WTC11 (cell line): ENCODE measurements at regions not wholly inside any gene's neighbourhood (a gene's known extent, or its start where the extent isn't known, plus 50 kb on each side); places are given as distances from the start of the nearest gene placed in this dataset.

Experiments used
- ATAC-seq: fragments of 200-7000 bp; cut with Tn5 transposase; 2 replicates; pipeline ENCODE4 v1.10.0; 2021; ENCODE audit warnings: mild to moderate bottlenecking, moderate library complexity
- CTCF ChIA-PET: fragments of 300-600 bp; sonication (Branson Sonifier 250); formaldehyde crosslinking; loops from one replicate; lab custom pipeline; 2021; ENCODE audit warnings: antibody characterized with exemption; lab: Charles Lee
- POLR2A ChIA-PET: fragments of 350-600 bp; sonication (Branson Sonifier 250); formaldehyde crosslinking; loops from one replicate; lab custom pipeline; 2021; ENCODE audit warnings: antibody characterized with exemption; lab: Charles Lee
- DNase-seq: peaks from one replicate; pipeline ENCODE4 v3.0.0; 2021; ENCODE audit warnings: low spot score
- H3K27ac Mint-ChIP-seq: 2 replicates; pipeline ENCODE4 v1.8.0; 2021; ENCODE audit warnings: mixed read lengths
- H3K27me3 Mint-ChIP-seq: 2 replicates; pipeline ENCODE4 v1.8.0; 2021; ENCODE audit warnings: low read depth, mild to moderate bottlenecking, moderate library complexity, mixed read lengths
- H3K36me3 Mint-ChIP-seq: 2 replicates; pipeline ENCODE4 v1.8.0; 2021; ENCODE audit warnings: mixed read lengths
- H3K4me1 Mint-ChIP-seq: 2 replicates; pipeline ENCODE4 v1.8.0; 2022; ENCODE audit warnings: mixed read lengths
- H3K4me3 Mint-ChIP-seq: 2 replicates; pipeline ENCODE4 v1.8.0; 2021; ENCODE audit warnings: mild to moderate bottlenecking, moderate library complexity, mixed read lengths
- H3K9me3 Mint-ChIP-seq: 2 replicates; pipeline ENCODE4 v1.8.0; 2021; ENCODE audit warnings: mixed read lengths
- ATF1 ChIP-seq: sonication (generic); formaldehyde crosslinking; IDR thresholded peaks from 2 replicates; pipeline ENCODE4 v1.8.1; 2023; ENCODE audit warnings: mild to moderate bottlenecking, moderate library complexity, missing genetic modification reagents
- GABPB1 ChIP-seq: sonication (generic); formaldehyde crosslinking; IDR thresholded peaks from 2 replicates; pipeline ENCODE4 v1.8.1; 2023; ENCODE audit warnings: mild to moderate bottlenecking, missing genetic modification reagents
- GRHL2 ChIP-seq: fragments of 250-450 bp; sonication (Bioruptor Pico); IDR thresholded peaks from 2 replicates; pipeline ENCODE4 v1.8.0; 2022; ENCODE audit warnings: mild to moderate bottlenecking, moderate library complexity; ENCODE audit not compliant: insufficient replicate concordance, severe bottlenecking
- MXD4 ChIP-seq: fragments of 250-450 bp; sonication (Bioruptor Pico); IDR thresholded peaks from 2 replicates; pipeline ENCODE4 v1.8.0; 2021; ENCODE audit warnings: mild to moderate bottlenecking, moderate library complexity, borderline replicate concordance
- MYBL2 ChIP-seq: sonication (generic); formaldehyde crosslinking; IDR thresholded peaks from 2 replicates; pipeline ENCODE4 v1.8.1; 2023; ENCODE audit warnings: mild to moderate bottlenecking, moderate library complexity, missing genetic modification reagents
- NR1H2 ChIP-seq: sonication (generic); formaldehyde crosslinking; IDR thresholded peaks from 2 replicates; pipeline ENCODE4 v1.9.0; 2021; ENCODE audit warnings: mild to moderate bottlenecking, moderate library complexity, missing genetic modification reagents
- SMAD4 ChIP-seq: sonication (generic); formaldehyde crosslinking; IDR thresholded peaks from 2 replicates; pipeline ENCODE4 v1.8.0; 2022; ENCODE audit warnings: mild to moderate bottlenecking, missing genetic modification reagents
- TCF7 ChIP-seq: sonication (generic); formaldehyde crosslinking; IDR thresholded peaks from 2 replicates; pipeline ENCODE4 v1.8.0; 2022; ENCODE audit warnings: mild to moderate bottlenecking, low read depth, missing genetic modification reagents, moderate library complexity
- TP53 ChIP-seq: sonication (generic); formaldehyde crosslinking; IDR thresholded peaks from 2 replicates; pipeline ENCODE4 v1.8.1; 2023; ENCODE audit warnings: mild to moderate bottlenecking, missing genetic modification reagents
- ZNF423 ChIP-seq: fragments of 250-450 bp; sonication (Bioruptor Pico); IDR thresholded peaks from 2 replicates; pipeline ENCODE4 v2.1.2; 2022; ENCODE audit warnings: mild to moderate bottlenecking, moderate library complexity
- ZNF671 ChIP-seq: fragments of 250-450 bp; sonication (Bioruptor Pico); IDR thresholded peaks from 2 replicates; pipeline ENCODE4 v1.8.0; 2021; ENCODE audit warnings: mild to moderate bottlenecking
- TF ChIP-seq, protein P1 (sequence below): sonication (generic); formaldehyde crosslinking; IDR thresholded peaks from 2 replicates; pipeline ENCODE4 v1.8.0; 2022; ENCODE audit warnings: missing genetic modification reagents
- TF ChIP-seq, protein P2 (sequence below): sonication (generic); formaldehyde crosslinking; IDR thresholded peaks from 2 replicates; pipeline ENCODE4 v1.8.0; 2022; ENCODE audit warnings: mild to moderate bottlenecking, missing genetic modification reagents
- TF ChIP-seq, protein P3 (sequence below): sonication (generic); formaldehyde crosslinking; IDR thresholded peaks from 2 replicates; pipeline ENCODE4 v1.8.0; 2022; ENCODE audit warnings: mild to moderate bottlenecking, missing genetic modification reagents
- TF ChIP-seq, protein P4 (sequence below): fragments of 250-450 bp; sonication (Bioruptor Pico); conservative IDR thresholded peaks from 2 replicates; pipeline ENCODE4 v1.9.0; 2021; ENCODE audit warnings: mild to moderate bottlenecking
- TF ChIP-seq, protein P5 (sequence below): sonication (generic); formaldehyde crosslinking; IDR thresholded peaks from 2 replicates; pipeline ENCODE4 v1.8.1; 2022; ENCODE audit warnings: mild to moderate bottlenecking, missing genetic modification reagents, moderate library complexity, borderline replicate concordance
- TF ChIP-seq, protein P6 (sequence below): sonication (generic); formaldehyde crosslinking; IDR thresholded peaks from 2 replicates; pipeline ENCODE4 v1.8.0; 2023; ENCODE audit warnings: missing genetic modification reagents, mild to moderate bottlenecking, borderline replicate concordance
- TF ChIP-seq, protein P7 (sequence below): sonication (generic); formaldehyde crosslinking; IDR thresholded peaks from 2 replicates; pipeline ENCODE4 v1.8.1; 2023; ENCODE audit warnings: mild to moderate bottlenecking, missing genetic modification reagents, moderate library complexity
- TF ChIP-seq, protein P8 (sequence below): sonication (generic); formaldehyde crosslinking; IDR thresholded peaks from 2 replicates; pipeline ENCODE4 v1.8.1; 2023; ENCODE audit warnings: mild to moderate bottlenecking, missing genetic modification reagents, moderate library complexity

DNA sequence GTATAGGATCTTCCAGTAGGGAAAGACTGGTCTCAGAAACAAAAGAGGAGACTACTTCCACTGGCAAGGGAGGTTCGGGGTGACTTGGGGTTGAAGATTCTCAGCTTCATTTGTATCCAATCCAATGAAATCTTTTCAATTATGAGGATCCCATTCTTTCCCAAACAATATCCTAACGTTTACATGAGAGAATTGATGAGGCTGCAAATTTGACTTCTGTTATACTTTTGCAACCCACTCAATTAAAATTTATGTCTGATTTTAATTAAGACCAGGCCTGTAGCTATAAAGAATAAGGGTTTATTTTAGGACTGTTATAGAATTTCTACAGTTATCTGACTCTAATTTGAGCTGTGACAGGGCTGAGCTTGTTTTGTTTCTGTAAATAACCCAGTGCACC, 251.5 kb downstream of the ANKRD7 start (continued):
- TF ChIP-seq, protein P1, sequence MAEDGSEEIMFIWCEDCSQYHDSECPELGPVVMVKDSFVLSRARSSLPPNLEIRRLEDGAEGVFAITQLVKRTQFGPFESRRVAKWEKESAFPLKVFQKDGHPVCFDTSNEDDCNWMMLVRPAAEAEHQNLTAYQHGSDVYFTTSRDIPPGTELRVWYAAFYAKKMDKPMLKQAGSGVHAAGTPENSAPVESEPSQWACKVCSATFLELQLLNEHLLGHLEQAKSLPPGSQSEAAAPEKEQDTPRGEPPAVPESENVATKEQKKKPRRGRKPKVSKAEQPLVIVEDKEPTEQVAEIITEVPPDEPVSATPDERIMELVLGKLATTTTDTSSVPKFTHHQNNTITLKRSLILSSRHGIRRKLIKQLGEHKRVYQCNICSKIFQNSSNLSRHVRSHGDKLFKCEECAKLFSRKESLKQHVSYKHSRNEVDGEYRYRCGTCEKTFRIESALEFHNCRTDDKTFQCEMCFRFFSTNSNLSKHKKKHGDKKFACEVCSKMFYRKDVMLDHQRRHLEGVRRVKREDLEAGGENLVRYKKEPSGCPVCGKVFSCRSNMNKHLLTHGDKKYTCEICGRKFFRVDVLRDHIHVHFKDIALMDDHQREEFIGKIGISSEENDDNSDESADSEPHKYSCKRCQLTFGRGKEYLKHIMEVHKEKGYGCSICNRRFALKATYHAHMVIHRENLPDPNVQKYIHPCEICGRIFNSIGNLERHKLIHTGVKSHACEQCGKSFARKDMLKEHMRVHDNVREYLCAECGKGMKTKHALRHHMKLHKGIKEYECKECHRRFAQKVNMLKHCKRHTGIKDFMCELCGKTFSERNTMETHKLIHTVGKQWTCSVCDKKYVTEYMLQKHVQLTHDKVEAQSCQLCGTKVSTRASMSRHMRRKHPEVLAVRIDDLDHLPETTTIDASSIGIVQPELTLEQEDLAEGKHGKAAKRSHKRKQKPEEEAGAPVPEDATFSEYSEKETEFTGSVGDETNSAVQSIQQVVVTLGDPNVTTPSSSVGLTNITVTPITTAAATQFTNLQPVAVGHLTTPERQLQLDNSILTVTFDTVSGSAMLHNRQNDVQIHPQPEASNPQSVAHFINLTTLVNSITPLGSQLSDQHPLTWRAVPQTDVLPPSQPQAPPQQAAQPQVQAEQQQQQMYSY (CRISPR knock-in tag) = no peak
- TF ChIP-seq, protein P2, sequence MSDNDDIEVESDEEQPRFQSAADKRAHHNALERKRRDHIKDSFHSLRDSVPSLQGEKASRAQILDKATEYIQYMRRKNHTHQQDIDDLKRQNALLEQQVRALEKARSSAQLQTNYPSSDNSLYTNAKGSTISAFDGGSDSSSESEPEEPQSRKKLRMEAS (CRISPR knock-in tag) = no peak
- TF ChIP-seq, protein P3, sequence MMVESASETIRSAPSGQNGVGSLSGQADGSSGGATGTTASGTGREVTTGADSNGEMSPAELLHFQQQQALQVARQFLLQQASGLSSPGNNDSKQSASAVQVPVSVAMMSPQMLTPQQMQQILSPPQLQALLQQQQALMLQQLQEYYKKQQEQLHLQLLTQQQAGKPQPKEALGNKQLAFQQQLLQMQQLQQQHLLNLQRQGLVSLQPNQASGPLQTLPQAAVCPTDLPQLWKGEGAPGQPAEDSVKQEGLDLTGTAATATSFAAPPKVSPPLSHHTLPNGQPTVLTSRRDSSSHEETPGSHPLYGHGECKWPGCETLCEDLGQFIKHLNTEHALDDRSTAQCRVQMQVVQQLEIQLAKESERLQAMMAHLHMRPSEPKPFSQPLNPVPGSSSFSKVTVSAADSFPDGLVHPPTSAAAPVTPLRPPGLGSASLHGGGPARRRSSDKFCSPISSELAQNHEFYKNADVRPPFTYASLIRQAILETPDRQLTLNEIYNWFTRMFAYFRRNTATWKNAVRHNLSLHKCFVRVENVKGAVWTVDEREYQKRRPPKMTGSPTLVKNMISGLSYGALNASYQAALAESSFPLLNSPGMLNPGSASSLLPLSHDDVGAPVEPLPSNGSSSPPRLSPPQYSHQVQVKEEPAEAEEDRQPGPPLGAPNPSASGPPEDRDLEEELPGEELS = no peak

DNA sequence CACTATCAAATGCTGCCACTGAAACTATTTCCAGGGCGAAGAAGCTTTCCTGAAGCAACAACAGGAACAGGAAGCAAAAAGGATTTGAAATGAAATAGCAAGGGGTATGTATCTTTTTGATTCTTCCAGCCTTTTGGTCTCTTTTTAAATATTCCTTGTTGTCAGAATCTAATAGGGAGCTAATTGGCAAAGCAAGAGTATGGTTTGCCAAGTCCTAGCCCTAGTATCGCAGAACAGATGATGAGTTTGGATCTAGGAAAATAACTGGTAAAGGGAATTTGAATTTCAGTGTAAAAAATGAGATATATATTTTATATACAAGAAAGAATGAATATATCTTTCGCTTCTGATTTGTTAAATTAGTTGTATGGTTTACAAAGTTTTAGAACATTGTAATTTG, 252.5 kb downstream of the ANKRD7 start:
- ATAC-seq = no peak
- POLR2A ChIA-PET = no interaction called here
- TF ChIP-seq ZNF671 (CRISPR knock-in tag) (no peak), ATF1 (CRISPR knock-in tag) (no peak), SMAD4 (CRISPR knock-in tag) (no peak), NR1H2 (no peak), ZNF423 (CRISPR knock-in tag) (no peak), MYBL2 (CRISPR knock-in tag) (no peak), GABPB1 (no peak), MXD4 (CRISPR knock-in tag) (no peak)
- TF ChIP-seq, protein P4, sequence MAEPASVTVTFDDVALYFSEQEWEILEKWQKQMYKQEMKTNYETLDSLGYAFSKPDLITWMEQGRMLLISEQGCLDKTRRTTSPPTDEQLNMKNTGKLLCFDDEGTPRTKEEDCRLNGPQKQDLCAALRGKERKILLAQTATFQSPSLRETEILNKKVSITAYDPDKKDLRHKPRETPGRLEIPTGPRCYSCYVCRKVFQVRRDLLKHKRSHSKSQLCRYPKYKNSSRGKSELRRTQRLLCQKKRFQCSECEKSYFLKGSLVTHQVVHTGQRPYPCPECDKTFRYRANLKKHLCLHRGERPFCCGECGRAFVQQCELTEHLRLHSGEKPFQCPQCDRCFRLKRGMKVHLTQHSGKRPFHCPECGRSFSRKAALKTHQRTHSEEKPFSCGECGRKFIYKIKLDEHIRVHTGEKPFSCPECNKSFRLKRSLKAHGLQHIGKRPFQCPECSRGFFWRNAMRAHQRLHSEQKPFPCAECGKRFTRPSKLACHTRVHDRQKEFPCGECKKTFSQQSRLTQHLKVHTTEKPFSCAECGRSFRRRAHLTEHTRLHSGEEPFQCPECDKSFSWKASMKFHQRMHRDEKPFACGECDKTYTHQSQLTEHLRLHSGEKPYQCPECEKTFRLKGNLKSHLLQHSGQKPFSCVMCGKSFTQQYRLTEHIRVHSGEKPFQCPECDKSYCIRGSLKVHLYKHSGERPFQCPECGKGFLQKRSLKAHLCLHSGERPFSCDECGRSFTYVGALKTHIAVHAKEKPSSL (CRISPR knock-in tag) = no peak
- TF ChIP-seq, protein P5, sequence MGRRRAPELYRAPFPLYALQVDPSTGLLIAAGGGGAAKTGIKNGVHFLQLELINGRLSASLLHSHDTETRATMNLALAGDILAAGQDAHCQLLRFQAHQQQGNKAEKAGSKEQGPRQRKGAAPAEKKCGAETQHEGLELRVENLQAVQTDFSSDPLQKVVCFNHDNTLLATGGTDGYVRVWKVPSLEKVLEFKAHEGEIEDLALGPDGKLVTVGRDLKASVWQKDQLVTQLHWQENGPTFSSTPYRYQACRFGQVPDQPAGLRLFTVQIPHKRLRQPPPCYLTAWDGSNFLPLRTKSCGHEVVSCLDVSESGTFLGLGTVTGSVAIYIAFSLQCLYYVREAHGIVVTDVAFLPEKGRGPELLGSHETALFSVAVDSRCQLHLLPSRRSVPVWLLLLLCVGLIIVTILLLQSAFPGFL = no peak
- TF ChIP-seq, all 79 proteins: peak for 0
- Mint-ChIP-seq H3K4me1 (no peaks in the 10 kb centered on the region), H3K27ac (no peak overlapping the region), H3K4me3 (no peak overlapping the region), H3K9me3 (peaks cover 23% of the 10 kb centered on the region), H3K27me3 (no peaks in the 10 kb centered on the region), H3K36me3 (peaks cover 13% of the 10 kb centered on the region)
- CTCF ChIA-PET = no interaction called here
- DNase-seq = no peak

DNA sequence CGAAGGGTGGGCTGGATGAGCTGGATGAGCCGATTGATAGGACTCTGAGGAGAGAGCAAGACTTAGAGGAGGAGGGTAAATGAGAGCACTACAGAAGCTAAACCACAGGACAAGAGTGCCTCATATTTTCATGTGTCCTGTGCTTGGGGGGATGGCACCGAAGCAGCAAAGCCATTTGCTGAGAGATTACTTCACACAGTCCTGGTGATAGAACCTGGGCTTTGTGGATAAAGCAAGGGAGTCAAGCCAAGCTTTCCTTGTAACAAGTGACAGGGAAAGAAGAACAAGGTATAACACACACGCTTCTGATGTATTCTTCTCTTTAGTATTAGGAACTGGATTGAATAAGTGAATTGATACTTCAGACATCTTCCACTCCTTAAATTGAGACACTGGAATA, 253.7 kb downstream of the ANKRD7 start:
- CTCF ChIA-PET = no interaction called here
- no peak for ATAC-seq
- H3K4me3 Mint-ChIP-seq = no peak overlapping the region
- TF ChIP-seq TP53 (CRISPR knock-in tag) = no peak
- TF ChIP-seq, protein P6, sequence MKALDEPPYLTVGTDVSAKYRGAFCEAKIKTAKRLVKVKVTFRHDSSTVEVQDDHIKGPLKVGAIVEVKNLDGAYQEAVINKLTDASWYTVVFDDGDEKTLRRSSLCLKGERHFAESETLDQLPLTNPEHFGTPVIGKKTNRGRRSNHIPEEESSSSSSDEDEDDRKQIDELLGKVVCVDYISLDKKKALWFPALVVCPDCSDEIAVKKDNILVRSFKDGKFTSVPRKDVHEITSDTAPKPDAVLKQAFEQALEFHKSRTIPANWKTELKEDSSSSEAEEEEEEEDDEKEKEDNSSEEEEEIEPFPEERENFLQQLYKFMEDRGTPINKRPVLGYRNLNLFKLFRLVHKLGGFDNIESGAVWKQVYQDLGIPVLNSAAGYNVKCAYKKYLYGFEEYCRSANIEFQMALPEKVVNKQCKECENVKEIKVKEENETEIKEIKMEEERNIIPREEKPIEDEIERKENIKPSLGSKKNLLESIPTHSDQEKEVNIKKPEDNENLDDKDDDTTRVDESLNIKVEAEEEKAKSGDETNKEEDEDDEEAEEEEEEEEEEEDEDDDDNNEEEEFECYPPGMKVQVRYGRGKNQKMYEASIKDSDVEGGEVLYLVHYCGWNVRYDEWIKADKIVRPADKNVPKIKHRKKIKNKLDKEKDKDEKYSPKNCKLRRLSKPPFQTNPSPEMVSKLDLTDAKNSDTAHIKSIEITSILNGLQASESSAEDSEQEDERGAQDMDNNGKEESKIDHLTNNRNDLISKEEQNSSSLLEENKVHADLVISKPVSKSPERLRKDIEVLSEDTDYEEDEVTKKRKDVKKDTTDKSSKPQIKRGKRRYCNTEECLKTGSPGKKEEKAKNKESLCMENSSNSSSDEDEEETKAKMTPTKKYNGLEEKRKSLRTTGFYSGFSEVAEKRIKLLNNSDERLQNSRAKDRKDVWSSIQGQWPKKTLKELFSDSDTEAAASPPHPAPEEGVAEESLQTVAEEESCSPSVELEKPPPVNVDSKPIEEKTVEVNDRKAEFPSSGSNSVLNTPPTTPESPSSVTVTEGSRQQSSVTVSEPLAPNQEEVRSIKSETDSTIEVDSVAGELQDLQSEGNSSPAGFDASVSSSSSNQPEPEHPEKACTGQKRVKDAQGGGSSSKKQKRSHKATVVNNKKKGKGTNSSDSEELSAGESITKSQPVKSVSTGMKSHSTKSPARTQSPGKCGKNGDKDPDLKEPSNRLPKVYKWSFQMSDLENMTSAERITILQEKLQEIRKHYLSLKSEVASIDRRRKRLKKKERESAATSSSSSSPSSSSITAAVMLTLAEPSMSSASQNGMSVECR (CRISPR knock-in tag) = no peak
- TF ChIP-seq, protein P7, sequence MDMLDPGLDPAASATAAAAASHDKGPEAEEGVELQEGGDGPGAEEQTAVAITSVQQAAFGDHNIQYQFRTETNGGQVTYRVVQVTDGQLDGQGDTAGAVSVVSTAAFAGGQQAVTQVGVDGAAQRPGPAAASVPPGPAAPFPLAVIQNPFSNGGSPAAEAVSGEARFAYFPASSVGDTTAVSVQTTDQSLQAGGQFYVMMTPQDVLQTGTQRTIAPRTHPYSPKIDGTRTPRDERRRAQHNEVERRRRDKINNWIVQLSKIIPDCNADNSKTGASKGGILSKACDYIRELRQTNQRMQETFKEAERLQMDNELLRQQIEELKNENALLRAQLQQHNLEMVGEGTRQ = no peak
- TF ChIP-seq, protein P8, sequence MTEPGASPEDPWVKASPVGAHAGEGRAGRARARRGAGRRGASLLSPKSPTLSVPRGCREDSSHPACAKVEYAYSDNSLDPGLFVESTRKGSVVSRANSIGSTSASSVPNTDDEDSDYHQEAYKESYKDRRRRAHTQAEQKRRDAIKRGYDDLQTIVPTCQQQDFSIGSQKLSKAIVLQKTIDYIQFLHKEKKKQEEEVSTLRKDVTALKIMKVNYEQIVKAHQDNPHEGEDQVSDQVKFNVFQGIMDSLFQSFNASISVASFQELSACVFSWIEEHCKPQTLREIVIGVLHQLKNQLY (CRISPR knock-in tag) = no peak
- no peak for TF ChIP-seq TCF7 (CRISPR knock-in tag)
- no peak for TF ChIP-seq GRHL2 (CRISPR knock-in tag)

More for the DNA sequence above, 253.7 kb downstream of the ANKRD7 start:
- no peak for DNase-seq
- Mint-ChIP-seq H3K9me3 (peaks cover 32% of the 10 kb centered on the region), H3K27me3 (no peaks in the 10 kb centered on the region), H3K4me1 (no peaks in the 10 kb centered on the region), H3K27ac (no peak overlapping the region), H3K36me3 (peaks cover 20% of the 10 kb centered on the region)
- POLR2A ChIA-PET = no interaction called here
